ENCODE measurements at regions not wholly inside any gene's neighbourhood (a gene's known extent, or its start where the extent isn't known, plus 50 kb on each side); places are given as distances from the start of the nearest gene placed in this dataset.
A peak's percentile ranks its signal among the peaks of the same experiment; 100 is the strongest.
"Not testable (repeated sequence)": the region's sequence is repeated elsewhere in the genome, so short reads cannot be mapped to it uniquely, and the experiment has no call there.

GRCh38 chr7:109647263-109647662 lies 1077.6 kb downstream of the DNAJB9 start:
- not testable (repeated sequence) for DNase-seq

- no peak for DNase-seq
Measured at GRCh38 chr7:109659261-109659660, 1089.6 kb downstream of the DNAJB9 start.

GRCh38 chr7:109660401-109660800 lies 1090.7 kb downstream of the DNAJB9 start:
- DNase-seq, result no peak

GRCh38 chr7:109663806-109664205 lies 1094.1 kb downstream of the DNAJB9 start:
- DNase-seq, result no peak

GRCh38 chr7:109687269-109687668 lies 1117.6 kb downstream of the DNAJB9 start:
- DNase-seq, result not testable (repeated sequence)

- not testable (repeated sequence) for DNase-seq
Measured at GRCh38 chr7:109692613-109693012, 1122.9 kb downstream of the DNAJB9 start.

GRCh38 chr7:109694149-109695071 lies 1124.7 kb downstream of the DNAJB9 start:
- DNase-seq, result no peak

GRCh38 chr7:109695419-109695818 lies 1125.7 kb downstream of the DNAJB9 start:
- DNase-seq, result no peak

- DNase-seq, result no peak
Measured at GRCh38 chr7:109696723-109697122, 1127.0 kb downstream of the DNAJB9 start.

GRCh38 chr7:109699661-109700060 lies 1130.0 kb downstream of the DNAJB9 start:
- DNase-seq, result no peak

- DNase-seq, result no peak
Measured at GRCh38 chr7:109713366-109713765, 1143.7 kb downstream of the DNAJB9 start.

GRCh38 chr7:109719359-109719758 lies 1149.7 kb downstream of the DNAJB9 start:
- not testable (repeated sequence) for DNase-seq

GRCh38 chr7:109734601-109735000 lies 1164.9 kb downstream of the DNAJB9 start:
- DNase-seq, result no peak

GRCh38 chr7:109735881-109736280 lies 1166.2 kb downstream of the DNAJB9 start:
- DNase-seq, result no peak

- DNase-seq, result no peak
Measured at GRCh38 chr7:109745677-109746410, 1176.2 kb downstream of the DNAJB9 start.

- DNase-seq, result peak; percentile 58
Measured at GRCh38 chr7:109751241-109751640, 1181.6 kb downstream of the DNAJB9 start.

GRCh38 chr7:109752068-109752467 lies 1182.4 kb downstream of the DNAJB9 start:
- no peak for DNase-seq

- DNase-seq, result no peak
Measured at GRCh38 chr7:109757713-109758112, 1188.0 kb downstream of the DNAJB9 start.

GRCh38 chr7:109763611-109764010 lies 1193.9 kb downstream of the DNAJB9 start:
- DNase-seq, result no peak

GRCh38 chr7:109772161-109772560 lies 1202.5 kb downstream of the DNAJB9 start:
- DNase-seq, result peak; percentile 91

- no peak for DNase-seq
Measured at GRCh38 chr7:109782806-109783205, 1213.1 kb downstream of the DNAJB9 start.

- no peak for DNase-seq
Measured at GRCh38 chr7:109806548-109806947, 1236.9 kb downstream of the DNAJB9 start.

GRCh38 chr7:109821156-109821555 lies 1251.5 kb downstream of the DNAJB9 start:
- no peak for DNase-seq

GRCh38 chr7:109834851-109835250 lies 1256.1 kb upstream of the LRRN3 start:
- DNase-seq, result no peak

All from islet precursor cell (in vitro differentiated cells).